Mammary epithelial cell (primary cell): ENCODE measurements at regions not wholly inside any gene's neighbourhood (a gene's known extent, or its start where the extent isn't known, plus 50 kb on each side); places are given as distances from the start of the nearest gene placed in this dataset.

Experiments used
- EZH2 ChIP-seq: IDR thresholded peaks from 2 replicates; pipeline ENCODE4 v1.6.1; 2012; ENCODE audit warnings: low read length, inconsistent platforms, borderline replicate concordance
- TF ChIP-seq, protein P1 (sequence below), 2 donors: IDR thresholded peaks in 1 of 2; conservative IDR thresholded peaks in 1 of 2; 2 replicates each; pipeline ENCODE4 v1.5.1; 2011 to 2012; ENCODE audit warnings: inconsistent platforms in 2 of 2, low read length in 2 of 2, mild to moderate bottlenecking in 2 of 2, control low read depth in 1 of 2, low read depth in 1 of 2; ENCODE audit not compliant: insufficient read depth in 1 of 2; ENCODE audit errors: extremely low read depth in 1 of 2

DNA sequence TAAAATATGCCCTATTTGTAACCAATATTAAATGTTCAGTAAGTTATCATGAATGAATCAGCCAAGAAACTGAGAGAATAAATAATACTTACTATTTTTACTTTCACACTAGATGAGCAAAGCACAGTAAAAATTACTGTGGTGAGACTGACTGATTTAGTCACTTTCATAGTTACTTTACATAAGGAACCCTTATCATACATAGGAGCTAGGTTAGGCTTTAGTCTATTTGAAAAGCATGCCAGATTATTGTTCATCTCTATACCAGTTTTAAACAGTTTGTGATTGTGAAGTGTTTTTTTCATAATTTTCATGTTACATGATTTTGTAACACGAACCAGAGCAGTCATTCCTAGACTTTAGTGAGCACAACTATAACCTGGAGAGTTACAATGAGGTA is 80.7 kb upstream of the MAGI2 start:
- TF ChIP-seq, protein P1, sequence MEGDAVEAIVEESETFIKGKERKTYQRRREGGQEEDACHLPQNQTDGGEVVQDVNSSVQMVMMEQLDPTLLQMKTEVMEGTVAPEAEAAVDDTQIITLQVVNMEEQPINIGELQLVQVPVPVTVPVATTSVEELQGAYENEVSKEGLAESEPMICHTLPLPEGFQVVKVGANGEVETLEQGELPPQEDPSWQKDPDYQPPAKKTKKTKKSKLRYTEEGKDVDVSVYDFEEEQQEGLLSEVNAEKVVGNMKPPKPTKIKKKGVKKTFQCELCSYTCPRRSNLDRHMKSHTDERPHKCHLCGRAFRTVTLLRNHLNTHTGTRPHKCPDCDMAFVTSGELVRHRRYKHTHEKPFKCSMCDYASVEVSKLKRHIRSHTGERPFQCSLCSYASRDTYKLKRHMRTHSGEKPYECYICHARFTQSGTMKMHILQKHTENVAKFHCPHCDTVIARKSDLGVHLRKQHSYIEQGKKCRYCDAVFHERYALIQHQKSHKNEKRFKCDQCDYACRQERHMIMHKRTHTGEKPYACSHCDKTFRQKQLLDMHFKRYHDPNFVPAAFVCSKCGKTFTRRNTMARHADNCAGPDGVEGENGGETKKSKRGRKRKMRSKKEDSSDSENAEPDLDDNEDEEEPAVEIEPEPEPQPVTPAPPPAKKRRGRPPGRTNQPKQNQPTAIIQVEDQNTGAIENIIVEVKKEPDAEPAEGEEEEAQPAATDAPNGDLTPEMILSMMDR (conservative IDR thresholded peaks at IDR 0.05 in 1 of 2, IDR thresholded peaks at IDR 0.05 in 1 of 2; ENCODE audit: extremely low read depth in 1 of 2, insufficient read depth in 1 of 2, low read depth in 1 of 2, low read length in 2 of 2): no peak
- TF ChIP-seq EZH2: no peak
